H1 (cell line): ENCODE measurements at regions not wholly inside any gene's neighbourhood (a gene's known extent, or its start where the extent isn't known, plus 50 kb on each side); places are given as distances from the start of the nearest gene placed in this dataset.

Experiments
- KDM5A ChIP-seq: fragments of 200-600 bp; IDR thresholded peaks from 2 replicates; pipeline ENCODE4 v1.7.1; 2012; ENCODE audit warnings: mild to moderate bottlenecking, low read length, inconsistent platforms, mixed read lengths
- TF ChIP-seq, protein P1 (sequence below): fragments of 300-600 bp; sonication (generic); IDR thresholded peaks from 2 replicates; pipeline ENCODE4 v1.7.1; 2012; ENCODE audit warnings: low read length, moderate library complexity, mild to moderate bottlenecking, inconsistent platforms; ENCODE audit not compliant: insufficient replicate concordance

DNA sequence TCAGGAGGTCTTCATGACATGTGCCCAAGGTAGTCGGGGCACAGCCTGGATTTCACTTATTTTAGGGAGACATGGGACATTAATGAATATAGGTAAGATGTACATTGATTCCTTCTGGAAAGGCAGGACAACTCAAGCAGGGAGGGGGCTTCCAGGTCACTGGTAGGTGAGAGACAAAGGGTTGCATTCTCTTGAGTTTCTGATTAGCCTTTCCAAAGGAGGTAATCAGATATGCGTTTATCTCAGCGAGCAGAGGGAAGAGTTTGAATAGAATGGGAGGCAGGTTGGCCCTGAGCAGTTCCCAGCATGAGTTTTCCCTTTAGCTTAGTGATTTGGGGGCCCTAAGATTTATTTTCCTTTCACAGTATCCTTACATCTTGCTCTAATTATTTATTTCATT, 443.8 kb upstream of the EEF2KMT start (continued):
- TF ChIP-seq, protein P1, sequence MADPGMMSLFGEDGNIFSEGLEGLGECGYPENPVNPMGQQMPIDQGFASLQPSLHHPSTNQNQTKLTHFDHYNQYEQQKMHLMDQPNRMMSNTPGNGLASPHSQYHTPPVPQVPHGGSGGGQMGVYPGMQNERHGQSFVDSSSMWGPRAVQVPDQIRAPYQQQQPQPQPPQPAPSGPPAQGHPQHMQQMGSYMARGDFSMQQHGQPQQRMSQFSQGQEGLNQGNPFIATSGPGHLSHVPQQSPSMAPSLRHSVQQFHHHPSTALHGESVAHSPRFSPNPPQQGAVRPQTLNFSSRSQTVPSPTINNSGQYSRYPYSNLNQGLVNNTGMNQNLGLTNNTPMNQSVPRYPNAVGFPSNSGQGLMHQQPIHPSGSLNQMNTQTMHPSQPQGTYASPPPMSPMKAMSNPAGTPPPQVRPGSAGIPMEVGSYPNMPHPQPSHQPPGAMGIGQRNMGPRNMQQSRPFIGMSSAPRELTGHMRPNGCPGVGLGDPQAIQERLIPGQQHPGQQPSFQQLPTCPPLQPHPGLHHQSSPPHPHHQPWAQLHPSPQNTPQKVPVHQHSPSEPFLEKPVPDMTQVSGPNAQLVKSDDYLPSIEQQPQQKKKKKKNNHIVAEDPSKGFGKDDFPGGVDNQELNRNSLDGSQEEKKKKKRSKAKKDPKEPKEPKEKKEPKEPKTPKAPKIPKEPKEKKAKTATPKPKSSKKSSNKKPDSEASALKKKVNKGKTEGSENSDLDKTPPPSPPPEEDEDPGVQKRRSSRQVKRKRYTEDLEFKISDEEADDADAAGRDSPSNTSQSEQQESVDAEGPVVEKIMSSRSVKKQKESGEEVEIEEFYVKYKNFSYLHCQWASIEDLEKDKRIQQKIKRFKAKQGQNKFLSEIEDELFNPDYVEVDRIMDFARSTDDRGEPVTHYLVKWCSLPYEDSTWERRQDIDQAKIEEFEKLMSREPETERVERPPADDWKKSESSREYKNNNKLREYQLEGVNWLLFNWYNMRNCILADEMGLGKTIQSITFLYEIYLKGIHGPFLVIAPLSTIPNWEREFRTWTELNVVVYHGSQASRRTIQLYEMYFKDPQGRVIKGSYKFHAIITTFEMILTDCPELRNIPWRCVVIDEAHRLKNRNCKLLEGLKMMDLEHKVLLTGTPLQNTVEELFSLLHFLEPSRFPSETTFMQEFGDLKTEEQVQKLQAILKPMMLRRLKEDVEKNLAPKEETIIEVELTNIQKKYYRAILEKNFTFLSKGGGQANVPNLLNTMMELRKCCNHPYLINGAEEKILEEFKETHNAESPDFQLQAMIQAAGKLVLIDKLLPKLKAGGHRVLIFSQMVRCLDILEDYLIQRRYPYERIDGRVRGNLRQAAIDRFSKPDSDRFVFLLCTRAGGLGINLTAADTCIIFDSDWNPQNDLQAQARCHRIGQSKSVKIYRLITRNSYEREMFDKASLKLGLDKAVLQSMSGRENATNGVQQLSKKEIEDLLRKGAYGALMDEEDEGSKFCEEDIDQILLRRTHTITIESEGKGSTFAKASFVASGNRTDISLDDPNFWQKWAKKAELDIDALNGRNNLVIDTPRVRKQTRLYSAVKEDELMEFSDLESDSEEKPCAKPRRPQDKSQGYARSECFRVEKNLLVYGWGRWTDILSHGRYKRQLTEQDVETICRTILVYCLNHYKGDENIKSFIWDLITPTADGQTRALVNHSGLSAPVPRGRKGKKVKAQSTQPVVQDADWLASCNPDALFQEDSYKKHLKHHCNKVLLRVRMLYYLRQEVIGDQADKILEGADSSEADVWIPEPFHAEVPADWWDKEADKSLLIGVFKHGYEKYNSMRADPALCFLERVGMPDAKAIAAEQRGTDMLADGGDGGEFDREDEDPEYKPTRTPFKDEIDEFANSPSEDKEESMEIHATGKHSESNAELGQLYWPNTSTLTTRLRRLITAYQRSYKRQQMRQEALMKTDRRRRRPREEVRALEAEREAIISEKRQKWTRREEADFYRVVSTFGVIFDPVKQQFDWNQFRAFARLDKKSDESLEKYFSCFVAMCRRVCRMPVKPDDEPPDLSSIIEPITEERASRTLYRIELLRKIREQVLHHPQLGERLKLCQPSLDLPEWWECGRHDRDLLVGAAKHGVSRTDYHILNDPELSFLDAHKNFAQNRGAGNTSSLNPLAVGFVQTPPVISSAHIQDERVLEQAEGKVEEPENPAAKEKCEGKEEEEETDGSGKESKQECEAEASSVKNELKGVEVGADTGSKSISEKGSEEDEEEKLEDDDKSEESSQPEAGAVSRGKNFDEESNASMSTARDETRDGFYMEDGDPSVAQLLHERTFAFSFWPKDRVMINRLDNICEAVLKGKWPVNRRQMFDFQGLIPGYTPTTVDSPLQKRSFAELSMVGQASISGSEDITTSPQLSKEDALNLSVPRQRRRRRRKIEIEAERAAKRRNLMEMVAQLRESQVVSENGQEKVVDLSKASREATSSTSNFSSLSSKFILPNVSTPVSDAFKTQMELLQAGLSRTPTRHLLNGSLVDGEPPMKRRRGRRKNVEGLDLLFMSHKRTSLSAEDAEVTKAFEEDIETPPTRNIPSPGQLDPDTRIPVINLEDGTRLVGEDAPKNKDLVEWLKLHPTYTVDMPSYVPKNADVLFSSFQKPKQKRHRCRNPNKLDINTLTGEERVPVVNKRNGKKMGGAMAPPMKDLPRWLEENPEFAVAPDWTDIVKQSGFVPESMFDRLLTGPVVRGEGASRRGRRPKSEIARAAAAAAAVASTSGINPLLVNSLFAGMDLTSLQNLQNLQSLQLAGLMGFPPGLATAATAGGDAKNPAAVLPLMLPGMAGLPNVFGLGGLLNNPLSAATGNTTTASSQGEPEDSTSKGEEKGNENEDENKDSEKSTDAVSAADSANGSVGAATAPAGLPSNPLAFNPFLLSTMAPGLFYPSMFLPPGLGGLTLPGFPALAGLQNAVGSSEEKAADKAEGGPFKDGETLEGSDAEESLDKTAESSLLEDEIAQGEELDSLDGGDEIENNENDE, result peak; percentile 26
- TF ChIP-seq KDM5A, result no peak
